ENCODE measurements at regions not wholly inside any gene's neighbourhood (a gene's known extent, or its start where the extent isn't known, plus 50 kb on each side); places are given as distances from the start of the nearest gene placed in this dataset.

DNA sequence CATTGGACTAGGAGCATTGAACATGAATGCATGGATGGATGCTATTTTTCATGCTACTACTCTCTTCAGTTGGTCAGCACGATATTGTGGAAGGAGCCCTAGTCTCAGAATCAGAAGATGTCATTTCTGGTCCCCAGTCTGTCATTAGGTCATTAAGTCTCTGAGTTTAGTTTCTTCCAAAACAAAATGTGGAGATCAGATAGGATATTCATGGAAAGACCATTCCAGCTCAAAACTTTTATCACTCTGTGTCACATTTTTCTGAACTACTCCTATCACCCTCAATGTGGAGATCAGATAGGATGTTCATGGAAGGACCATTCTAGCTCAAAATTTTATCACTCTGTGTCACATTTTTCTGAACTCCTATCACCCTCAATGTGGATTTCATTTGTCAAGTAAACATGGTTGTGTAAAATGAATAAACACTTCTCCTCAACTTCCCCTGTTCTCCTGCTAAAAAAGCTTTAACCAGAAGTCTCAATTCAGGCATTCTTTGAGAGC lies 296.8 kb downstream of the MRPS30 start:
- TF ChIP-seq, protein P1, sequence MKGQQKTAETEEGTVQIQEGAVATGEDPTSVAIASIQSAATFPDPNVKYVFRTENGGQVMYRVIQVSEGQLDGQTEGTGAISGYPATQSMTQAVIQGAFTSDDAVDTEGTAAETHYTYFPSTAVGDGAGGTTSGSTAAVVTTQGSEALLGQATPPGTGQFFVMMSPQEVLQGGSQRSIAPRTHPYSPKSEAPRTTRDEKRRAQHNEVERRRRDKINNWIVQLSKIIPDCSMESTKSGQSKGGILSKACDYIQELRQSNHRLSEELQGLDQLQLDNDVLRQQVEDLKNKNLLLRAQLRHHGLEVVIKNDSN (CRISPR knock-in tag; IDR thresholded peaks at IDR 0.05) = no peak
- TF ChIP-seq NFATC4 (CRISPR knock-in tag; IDR thresholded peaks at IDR 0.05) (no peak), RORB (CRISPR knock-in tag; IDR thresholded peaks at IDR 0.05) (no peak), KAT7 (CRISPR knock-in tag; IDR thresholded peaks at IDR 0.05; ENCODE audit: borderline replicate concordance) (no peak), GABPB1 (CRISPR knock-in tag; IDR thresholded peaks at IDR 0.05) (no peak), ZNF423 (CRISPR knock-in tag; IDR thresholded peaks at IDR 0.05) (no peak), NR2C2 (CRISPR knock-in tag; IDR thresholded peaks at IDR 0.05) (no peak), JUN (CRISPR knock-in tag; IDR thresholded peaks at IDR 0.05) (no peak), TEAD1 (CRISPR knock-in tag; IDR thresholded peaks at IDR 0.05) (no peak), ZNF396 (CRISPR knock-in tag; IDR thresholded peaks at IDR 0.05; ENCODE audit: borderline replicate concordance) (no peak)
- TF ChIP-seq, protein P2, sequence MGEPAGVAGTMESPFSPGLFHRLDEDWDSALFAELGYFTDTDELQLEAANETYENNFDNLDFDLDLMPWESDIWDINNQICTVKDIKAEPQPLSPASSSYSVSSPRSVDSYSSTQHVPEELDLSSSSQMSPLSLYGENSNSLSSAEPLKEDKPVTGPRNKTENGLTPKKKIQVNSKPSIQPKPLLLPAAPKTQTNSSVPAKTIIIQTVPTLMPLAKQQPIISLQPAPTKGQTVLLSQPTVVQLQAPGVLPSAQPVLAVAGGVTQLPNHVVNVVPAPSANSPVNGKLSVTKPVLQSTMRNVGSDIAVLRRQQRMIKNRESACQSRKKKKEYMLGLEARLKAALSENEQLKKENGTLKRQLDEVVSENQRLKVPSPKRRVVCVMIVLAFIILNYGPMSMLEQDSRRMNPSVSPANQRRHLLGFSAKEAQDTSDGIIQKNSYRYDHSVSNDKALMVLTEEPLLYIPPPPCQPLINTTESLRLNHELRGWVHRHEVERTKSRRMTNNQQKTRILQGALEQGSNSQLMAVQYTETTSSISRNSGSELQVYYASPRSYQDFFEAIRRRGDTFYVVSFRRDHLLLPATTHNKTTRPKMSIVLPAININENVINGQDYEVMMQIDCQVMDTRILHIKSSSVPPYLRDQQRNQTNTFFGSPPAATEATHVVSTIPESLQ (CRISPR knock-in tag; IDR thresholded peaks at IDR 0.05) = no peak
- TF ChIP-seq, protein P3, sequence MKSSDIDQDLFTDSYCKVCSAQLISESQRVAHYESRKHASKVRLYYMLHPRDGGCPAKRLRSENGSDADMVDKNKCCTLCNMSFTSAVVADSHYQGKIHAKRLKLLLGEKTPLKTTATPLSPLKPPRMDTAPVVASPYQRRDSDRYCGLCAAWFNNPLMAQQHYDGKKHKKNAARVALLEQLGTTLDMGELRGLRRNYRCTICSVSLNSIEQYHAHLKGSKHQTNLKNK (CRISPR knock-in tag; IDR thresholded peaks at IDR 0.05) = no peak
- TF ChIP-seq, protein P4, sequence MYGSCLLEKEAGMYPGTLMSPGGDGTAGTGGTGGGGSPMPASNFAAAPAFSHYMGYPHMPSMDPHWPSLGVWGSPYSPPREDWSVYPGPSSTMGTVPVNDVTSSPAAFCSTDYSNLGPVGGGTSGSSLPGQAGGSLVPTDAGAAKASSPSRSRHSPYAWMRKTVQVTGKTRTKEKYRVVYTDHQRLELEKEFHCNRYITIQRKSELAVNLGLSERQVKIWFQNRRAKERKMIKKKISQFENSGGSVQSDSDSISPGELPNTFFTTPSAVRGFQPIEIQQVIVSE (CRISPR knock-in tag; IDR thresholded peaks at IDR 0.05; ENCODE audit: borderline replicate concordance) = no peak
- TF ChIP-seq, protein P5, sequence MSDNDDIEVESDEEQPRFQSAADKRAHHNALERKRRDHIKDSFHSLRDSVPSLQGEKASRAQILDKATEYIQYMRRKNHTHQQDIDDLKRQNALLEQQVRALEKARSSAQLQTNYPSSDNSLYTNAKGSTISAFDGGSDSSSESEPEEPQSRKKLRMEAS (CRISPR knock-in tag; IDR thresholded peaks at IDR 0.05) = no peak
- peaks cover 31% of the 10 kb centered on the region for H3K9me3 Mint-ChIP-seq
- ChIA-PET CTCF (no interaction called here), POLR2A (no interaction called here)
- no peaks in the 10 kb centered on the region for H3K27me3 Mint-ChIP-seq (ENCODE audit: low read depth)
- H3K4me1 Mint-ChIP-seq = peaks cover 22% of the 10 kb centered on the region
- no peak for DNase-seq (ENCODE audit: low spot score)
- no peak for ATAC-seq
- H3K27ac Mint-ChIP-seq = no peak overlapping the region
- no peak overlapping the region for H3K4me3 Mint-ChIP-seq
- H3K36me3 Mint-ChIP-seq = peaks cover 31% of the 10 kb centered on the region

DNA sequence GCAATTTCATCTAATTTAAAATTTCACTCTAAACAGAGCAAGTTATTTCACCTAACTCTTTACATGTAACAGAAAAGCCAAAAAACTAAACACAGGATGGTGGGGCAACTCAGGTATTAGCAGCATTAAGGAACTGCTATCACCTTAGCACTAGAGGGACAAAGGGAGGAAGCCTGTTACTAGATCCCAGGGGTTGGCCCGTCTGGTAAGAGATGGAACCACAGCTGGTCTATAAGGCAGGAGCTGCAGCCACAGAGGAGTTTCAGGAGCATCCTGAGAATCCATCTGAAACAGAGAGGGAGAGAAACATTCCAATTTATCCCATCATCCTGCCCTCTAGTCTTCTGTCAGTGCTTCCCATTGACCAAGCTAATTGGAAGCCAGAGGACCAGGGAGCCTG lies 300.3 kb downstream of the MRPS30 start:
- ATAC-seq (peak; percentile 52), DNase-seq (ENCODE audit: low spot score) (no peak)
- Mint-ChIP-seq H3K36me3 (peaks cover 20% of the 10 kb centered on the region), H3K4me1 (peaks cover 51% of the 10 kb centered on the region), H3K27ac (peak overlapping the region; percentile 11; the same call in 1 of the 2 replicates), H3K27me3 (ENCODE audit: low read depth) (no peaks in the 10 kb centered on the region), H3K9me3 (peaks cover 15% of the 10 kb centered on the region), H3K4me3 (no peak overlapping the region)
- CTCF ChIA-PET = interaction anchor here (1.7 to 2.9 kb wide), 2 partner anchors 71 to 587 kb away, joined by 5 to 11 read pairs; partner anchors contain the start of gene HCN1
- TF ChIP-seq, protein P6, sequence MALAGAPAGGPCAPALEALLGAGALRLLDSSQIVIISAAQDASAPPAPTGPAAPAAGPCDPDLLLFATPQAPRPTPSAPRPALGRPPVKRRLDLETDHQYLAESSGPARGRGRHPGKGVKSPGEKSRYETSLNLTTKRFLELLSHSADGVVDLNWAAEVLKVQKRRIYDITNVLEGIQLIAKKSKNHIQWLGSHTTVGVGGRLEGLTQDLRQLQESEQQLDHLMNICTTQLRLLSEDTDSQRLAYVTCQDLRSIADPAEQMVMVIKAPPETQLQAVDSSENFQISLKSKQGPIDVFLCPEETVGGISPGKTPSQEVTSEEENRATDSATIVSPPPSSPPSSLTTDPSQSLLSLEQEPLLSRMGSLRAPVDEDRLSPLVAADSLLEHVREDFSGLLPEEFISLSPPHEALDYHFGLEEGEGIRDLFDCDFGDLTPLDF (CRISPR knock-in tag; IDR thresholded peaks at IDR 0.05) = no peak
- TF ChIP-seq ZNF317 (CRISPR knock-in tag; IDR thresholded peaks at IDR 0.05; ENCODE audit: borderline replicate concordance, low read depth) = peak; percentile 68; the same call in 1 of the 2 replicates
- POLR2A ChIA-PET = no interaction called here

DNA sequence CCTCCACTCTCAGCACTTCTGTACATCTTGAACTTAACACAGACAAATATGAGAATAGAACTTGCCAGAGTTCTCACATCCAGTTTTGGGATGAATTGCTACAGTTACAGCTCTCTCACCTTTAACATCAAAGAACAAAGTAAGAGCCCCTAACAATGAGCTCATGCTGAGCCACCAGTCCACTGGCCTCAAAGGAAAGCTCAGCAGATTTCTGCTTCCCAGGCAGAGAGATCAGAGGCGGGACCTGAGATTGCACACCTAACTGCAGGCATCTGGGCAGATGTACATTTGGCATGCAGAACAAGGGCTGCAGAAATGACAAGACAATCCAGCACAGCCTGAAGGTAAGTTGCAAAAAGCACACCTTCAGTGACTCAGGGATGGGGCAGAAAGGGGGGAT lies 300.9 kb downstream of the MRPS30 start:
- Mint-ChIP-seq H3K4me3 (peak overlapping the region; percentile 55), H3K9me3 (peaks cover 14% of the 10 kb centered on the region), H3K4me1 (peaks cover 57% of the 10 kb centered on the region), H3K27ac (peak overlapping the region; percentile 86), H3K27me3 (ENCODE audit: low read depth) (no peaks in the 10 kb centered on the region), H3K36me3 (peaks cover 19% of the 10 kb centered on the region)
- peak; percentile 55 for ATAC-seq
- POLR2A ChIA-PET = no interaction called here
- TF ChIP-seq ETV6 (CRISPR knock-in tag; IDR thresholded peaks at IDR 0.05) (no peak), ZBTB21 (CRISPR knock-in tag; IDR thresholded peaks at IDR 0.05; ENCODE audit: borderline replicate concordance) (0 out of 2 replicates have a peak, but pooled peaks have one; percentile 20), SP1 (CRISPR knock-in tag; conservative IDR thresholded peaks at IDR 0.05) (no peak)
- TF ChIP-seq, protein P7, sequence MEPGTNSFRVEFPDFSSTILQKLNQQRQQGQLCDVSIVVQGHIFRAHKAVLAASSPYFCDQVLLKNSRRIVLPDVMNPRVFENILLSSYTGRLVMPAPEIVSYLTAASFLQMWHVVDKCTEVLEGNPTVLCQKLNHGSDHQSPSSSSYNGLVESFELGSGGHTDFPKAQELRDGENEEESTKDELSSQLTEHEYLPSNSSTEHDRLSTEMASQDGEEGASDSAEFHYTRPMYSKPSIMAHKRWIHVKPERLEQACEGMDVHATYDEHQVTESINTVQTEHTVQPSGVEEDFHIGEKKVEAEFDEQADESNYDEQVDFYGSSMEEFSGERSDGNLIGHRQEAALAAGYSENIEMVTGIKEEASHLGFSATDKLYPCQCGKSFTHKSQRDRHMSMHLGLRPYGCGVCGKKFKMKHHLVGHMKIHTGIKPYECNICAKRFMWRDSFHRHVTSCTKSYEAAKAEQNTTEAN (CRISPR knock-in tag; IDR thresholded peaks at IDR 0.05) = no peak
- CTCF ChIA-PET = interaction anchor here (1.1 to 2.9 kb wide), 4 partner anchors 19 to 587 kb away, joined by 3 to 11 read pairs (median 4); partner anchors contain the start of gene HCN1
- DNase-seq (ENCODE audit: low spot score) = no peak

Measured in WTC11 (cell line).